AG10803 (cell line): ENCODE measurements at regions not wholly inside any gene's neighbourhood (a gene's known extent, or its start where the extent isn't known, plus 50 kb on each side); places are given as distances from the start of the nearest gene placed in this dataset.

Experiments used
- DNase-seq: peaks from one replicate; pipeline ENCODE4 v3.0.0; 2010; ENCODE audit warnings: low read depth
- H3K4me3 ChIP-seq: 2 replicates; pipeline ENCODE4 v1.5.1; 2011; ENCODE audit warnings: mild to moderate bottlenecking, low read length, control low read depth
- CTCF ChIP-seq: conservative IDR thresholded peaks from 2 replicates; pipeline ENCODE4 v1.5.1; 2011; ENCODE audit warnings: mild to moderate bottlenecking, low read length, control low read depth, inconsistent platforms

- no peak overlapping the region for H3K4me3 ChIP-seq
- DNase-seq, result peak; percentile 67
- no peak for TF ChIP-seq CTCF
These were observed 820.1 kb downstream of the TENT5A start for GRCh38 chr6:80932359-80932758.

GRCh38 chr6:80930376-80930775, 822.1 kb downstream of the TENT5A start:
- no peak for DNase-seq
- no peak overlapping the region for H3K4me3 ChIP-seq

GRCh38 chr6:80923816-80924215, 817.3 kb downstream of the BCKDHB start:
- DNase-seq, result no peak
- no peak overlapping the region for H3K4me3 ChIP-seq
- no peak for TF ChIP-seq CTCF

More at GRCh38 chr6:80930376-80930775, 822.1 kb downstream of the TENT5A start:
- TF ChIP-seq CTCF, result no peak

GRCh38 chr6:80922916-80923455, 816.5 kb downstream of the BCKDHB start:
- no peak for TF ChIP-seq CTCF
- peak; percentile 3 for DNase-seq
- no peak overlapping the region for H3K4me3 ChIP-seq

GRCh38 chr6:80921861-80922460, 815.5 kb downstream of the BCKDHB start:
- peak; percentile 38 for DNase-seq
- no peak overlapping the region for H3K4me3 ChIP-seq
- TF ChIP-seq CTCF, result no peak; the same call in 1 of the 2 replicates

DNA sequence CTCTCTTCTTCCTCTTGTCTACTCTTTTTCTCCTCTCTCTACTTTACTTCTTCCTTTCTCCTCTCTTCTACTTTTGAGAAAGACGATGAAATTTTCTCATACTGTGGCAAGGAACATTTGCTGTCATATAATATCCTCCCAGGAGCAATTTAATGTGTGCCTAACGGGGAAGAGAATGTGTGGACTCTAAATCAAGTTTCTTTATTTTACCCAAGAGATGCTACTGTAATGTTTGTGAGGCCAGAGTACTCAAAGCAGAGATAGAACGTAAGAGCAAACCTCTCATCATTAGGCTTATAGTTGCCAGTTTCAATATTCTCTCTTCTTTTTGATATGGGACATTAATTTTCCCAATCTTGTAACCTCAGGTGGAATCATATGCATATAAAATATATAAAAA, 801.4 kb downstream of the BCKDHB start:
- DNase-seq, result no peak
- no peak for TF ChIP-seq CTCF
- no peak overlapping the region for H3K4me3 ChIP-seq

- H3K4me3 ChIP-seq, result no peak overlapping the region
- no peak for DNase-seq
- TF ChIP-seq CTCF, result no peak
These were observed 797.2 kb downstream of the BCKDHB start for GRCh38 chr6:80903711-80904110.
